ENCODE measurements at regions not wholly inside any gene's neighbourhood (a gene's known extent, or its start where the extent isn't known, plus 50 kb on each side); places are given as distances from the start of the nearest gene placed in this dataset.

GRCh38 chr6:81130061-81130460 lies 622.4 kb downstream of the TENT5A start:
- no peak for DNase-seq (ENCODE audit: low spot score)
- H3K4me3 ChIP-seq (ENCODE audit: low read depth in 1 of 3, low read length in 3 of 3) = no peak overlapping the region
- H3K4me1 ChIP-seq (ENCODE audit: control insufficient read depth in 4 of 4, insufficient read depth in 4 of 4, low read length in 3 of 4) = no peaks in the 10 kb centered on the region
- TF ChIP-seq ZBTB33 (IDR thresholded peaks at IDR 0.05) (no peak), NR2F2 (IDR thresholded peaks at IDR 0.05) (no peak), JUND (IDR thresholded peaks at IDR 0.05) (no peak), RXRA (IDR thresholded peaks at IDR 0.05) (no peak), ATF3 (IDR thresholded peaks at IDR 0.05) (no peak), RAD21 (IDR thresholded peaks at IDR 0.05) (no peak), SP1 (IDR thresholded peaks at IDR 0.05) (no peak), FOXA2 (IDR thresholded peaks at IDR 0.05) (no peak), MAX (IDR thresholded peaks at IDR 0.05) (no peak), TAF1 (conservative IDR thresholded peaks at IDR 0.05) (no peak), REST (IDR thresholded peaks at IDR 0.05) (no peak)
- H3K9ac ChIP-seq (ENCODE audit: low read depth in 1 of 2, low read length in 2 of 2) = no peak overlapping the region
- no peaks in the 10 kb centered on the region for H3K27me3 ChIP-seq (ENCODE audit: control insufficient read depth in 4 of 4, insufficient read depth in 4 of 4, low read length in 3 of 4)
- H3K27ac ChIP-seq (ENCODE audit: low read depth in 1 of 2, low read length in 2 of 2) = no peak overlapping the region
- H3K36me3 ChIP-seq (ENCODE audit: control insufficient read depth in 4 of 4, insufficient read depth in 3 of 4, low read depth in 1 of 4, low read length in 3 of 4) = no peaks in the 10 kb centered on the region
- WGBS = 70% methylated on average over 2 of the region's 2 CpGs
- no peaks in the 10 kb centered on the region for H3K9me3 ChIP-seq (ENCODE audit: control insufficient read depth in 4 of 4, low read length in 3 of 4)

GRCh38 chr6:81128671-81129070 lies 623.8 kb downstream of the TENT5A start:
- no peaks in the 10 kb centered on the region for H3K27me3 ChIP-seq (ENCODE audit: control insufficient read depth in 4 of 4, insufficient read depth in 4 of 4, low read length in 3 of 4)
- no peak for DNase-seq (ENCODE audit: low spot score)
- TF ChIP-seq SP1 (IDR thresholded peaks at IDR 0.05) (no peak), YY1 (IDR thresholded peaks at IDR 0.05) (no peak), HNF4A (conservative IDR thresholded peaks at IDR 0.05) (no peak)
- H3K4me1 ChIP-seq (ENCODE audit: control insufficient read depth in 4 of 4, insufficient read depth in 4 of 4, low read length in 3 of 4) = no peaks in the 10 kb centered on the region
- H3K9ac ChIP-seq (ENCODE audit: low read depth in 1 of 2, low read length in 2 of 2) = no peak overlapping the region
- 60% methylated on average over 1 of the region's 1 CpG for WGBS
- H3K27ac ChIP-seq (ENCODE audit: low read depth in 1 of 2, low read length in 2 of 2) = no peak overlapping the region
- no peaks in the 10 kb centered on the region for H3K36me3 ChIP-seq (ENCODE audit: control insufficient read depth in 4 of 4, insufficient read depth in 3 of 4, low read depth in 1 of 4, low read length in 3 of 4)
- H3K4me3 ChIP-seq (ENCODE audit: low read depth in 1 of 3, low read length in 3 of 3) = no peak overlapping the region
- H3K9me3 ChIP-seq (ENCODE audit: control insufficient read depth in 4 of 4, low read length in 3 of 4) = no peaks in the 10 kb centered on the region

- 83% methylated on average over 2 of the region's 2 CpGs for WGBS
- Histone ChIP-seq H3K27ac (ENCODE audit: low read depth in 1 of 2, low read length in 2 of 2) (no peak overlapping the region), H3K4me1 (ENCODE audit: control insufficient read depth in 4 of 4, insufficient read depth in 4 of 4, low read length in 3 of 4) (no peaks in the 10 kb centered on the region), H3K36me3 (ENCODE audit: control insufficient read depth in 4 of 4, insufficient read depth in 3 of 4, low read depth in 1 of 4, low read length in 3 of 4) (no peaks in the 10 kb centered on the region), H3K9me3 (ENCODE audit: control insufficient read depth in 4 of 4, low read length in 3 of 4) (no peaks in the 10 kb centered on the region), H3K9ac (ENCODE audit: low read depth in 1 of 2, low read length in 2 of 2) (no peak overlapping the region), H3K27me3 (ENCODE audit: control insufficient read depth in 4 of 4, insufficient read depth in 4 of 4, low read length in 3 of 4) (no peaks in the 10 kb centered on the region), H3K4me3 (ENCODE audit: low read depth in 1 of 3, low read length in 3 of 3) (no peak overlapping the region)
- no peak for TF ChIP-seq CTCF (IDR thresholded peaks at IDR 0.05; ENCODE audit: low read depth, low read length, missing input control)
- no peak for TF ChIP-seq REST (IDR thresholded peaks at IDR 0.05)
- no peak for TF ChIP-seq TAF1 (conservative IDR thresholded peaks at IDR 0.05)
- DNase-seq (ENCODE audit: low spot score) = no peak
These were observed 626.3 kb downstream of the TENT5A start for GRCh38 chr6:81126150-81126549.
